K562 (cell line): ENCODE measurements at regions not wholly inside any gene's neighbourhood (a gene's known extent, or its start where the extent isn't known, plus 50 kb on each side); places are given as distances from the start of the nearest gene placed in this dataset.

Experiments
- ATAC-seq: fragments of 200-7000 bp; cut with Tn5 transposase; 3 replicates; pipeline ENCODE4 v1.9.1; 2020; ENCODE audit warnings: moderate library complexity
- BruUV-seq: library from RNA; stranded (reverse); fragments of 400-500 nt; replicated peaks from 2 replicates; lab custom pipeline; 2021; lab: Mats Ljungman, UMichigan
- CTCF ChIA-PET: fragments of 300-600 bp; formaldehyde crosslinking; extraction: SDS; loops from one replicate; lab custom pipeline; 2021; ENCODE audit warnings: low intra/inter-chr PET ratio; lab: Yijun Ruan, JAX
- POLR2A ChIA-PET: fragments of 300-600, 350-650 bp; sonication (Branson Sonifier 250); formaldehyde crosslinking; extraction: SDS; loops from one replicate; lab custom pipeline; 2021; ENCODE audit warnings: antibody characterized with exemption, inconsistent platforms; lab: Yijun Ruan, JAX
- DNase-seq, 4 experiments: peaks; one replicate each; pipeline versions ENCODE4 v3.0.0 to v3.0.0-alpha.2; 2011 to 2018; ENCODE audit warnings: low spot score in 3 of 4, mixed read lengths in 3 of 4; ENCODE audit errors: extremely low read depth in 1 of 4
- FAIRE-seq: peaks from 2 replicates; lab custom pipeline; 2011; peaks lifted over from hg19 to GRCh38; lab: Jason Lieb, UNC
- H2AFZ ChIP-seq: 2 replicates; pipeline ENCODE4 v1.6.0; 2011; ENCODE audit warnings: low read depth, low read length, control low read depth, inconsistent platforms
- H3K27ac ChIP-seq: fragments of 200-600 bp; 3 replicates; pipeline ENCODE4 v1.8.0; 2011; ENCODE audit warnings: low read depth, mild to moderate bottlenecking, control low read depth, inconsistent platforms, low read length, moderate library complexity, mixed read lengths; ENCODE audit errors: extremely low read depth
- H3K27me3 ChIP-seq, 2 experiments: fragments of 300-600 bp in 1 of 2; 2 replicates in 1 of 2; 3 replicates in 1 of 2; pipeline versions ENCODE4 v1.6.0 to v1.8.0; 2011; ENCODE audit warnings: inconsistent platforms in 2 of 2, low read length in 2 of 2, mild to moderate bottlenecking in 1 of 2, mixed read lengths in 1 of 2, moderate library complexity in 1 of 2; ENCODE audit not compliant: control insufficient read depth in 2 of 2, insufficient read depth in 2 of 2
- H3K36me3 ChIP-seq: fragments of 300-600 bp; 3 replicates; pipeline ENCODE4 v1.8.0; 2011; ENCODE audit warnings: mild to moderate bottlenecking, low read length, inconsistent platforms; ENCODE audit not compliant: control insufficient read depth, insufficient read depth
- H3K4me1 ChIP-seq, 2 experiments: fragments of 200-600 bp in 1 of 2; replicated peaks in 1 of 2; 2 replicates in 1 of 2; 3 replicates in 1 of 2; pipeline versions ENCODE4 v1.5.1 to v1.8.0; 2011; ENCODE audit warnings: inconsistent platforms in 2 of 2, low read length in 2 of 2, mild to moderate bottlenecking in 1 of 2, mixed read lengths in 1 of 2, moderate library complexity in 1 of 2; ENCODE audit not compliant: control insufficient read depth in 2 of 2, insufficient read depth in 2 of 2
- H3K4me2 ChIP-seq: 2 replicates; pipeline ENCODE4 v1.6.1; 2011; ENCODE audit warnings: low read length, control low read depth, inconsistent platforms, mixed read lengths; ENCODE audit not compliant: insufficient read depth
- H3K4me3 ChIP-seq: fragments of 200-600 bp; sonication (generic), shearing (Covaris generic); 2 replicates; pipeline ENCODE4 v1.5.1; 2016; ENCODE audit warnings: control low read depth, inconsistent platforms
- H3K79me2 ChIP-seq: fragments of 200-600 bp; 3 replicates; pipeline ENCODE4 v1.8.0; 2011; ENCODE audit warnings: low read length, inconsistent platforms; ENCODE audit not compliant: control insufficient read depth, insufficient read depth
- H3K9ac ChIP-seq, 2 experiments: 2 replicates each; pipeline versions ENCODE4 v1.6.0 to v1.6.1; 2011; ENCODE audit warnings: low read depth in 2 of 2, low read length in 2 of 2, control low read depth in 1 of 2, inconsistent platforms in 1 of 2, mild to moderate bottlenecking in 1 of 2, mixed read lengths in 1 of 2; ENCODE audit not compliant: insufficient read depth in 1 of 2
- H3K9me1 ChIP-seq: one replicate; pipeline ENCODE4 v1.6.0; 2011; ENCODE audit warnings: inconsistent platforms, mild to moderate bottlenecking, low read length, moderate library complexity; ENCODE audit not compliant: control insufficient read depth, insufficient read depth
- H3K9me3 ChIP-seq: replicated peaks from 2 replicates; pipeline ENCODE4 v1.5.1; 2011; ENCODE audit warnings: low read depth, low read length, inconsistent platforms; ENCODE audit not compliant: control insufficient read depth, insufficient read depth
- H4K20me1 ChIP-seq: replicated peaks from 2 replicates; pipeline ENCODE4 v1.6.1; 2011; ENCODE audit warnings: low read length, inconsistent platforms, mixed read lengths; ENCODE audit not compliant: control insufficient read depth, insufficient read depth
- BRCA1 ChIP-seq, 2 experiments: fragments of 450-650 bp in 1 of 2; sonication (generic) in 1 of 2; formaldehyde crosslinking in 1 of 2; IDR thresholded peaks; 2 replicates each; pipeline versions ENCODE4 v1.5.0 to v1.6.1; 2017 to 2020; ENCODE audit warnings: mild to moderate bottlenecking in 1 of 2, missing genetic modification reagents in 1 of 2
- E2F6 ChIP-seq, 2 experiments: IDR thresholded peaks; 2 replicates each; pipeline ENCODE4 v1.6.1; 2011; ENCODE audit warnings: borderline replicate concordance in 1 of 2, control low read depth in 1 of 2, low read depth in 1 of 2, low read length in 1 of 2, mild to moderate bottlenecking in 1 of 2, mixed read lengths in 1 of 2, moderate library complexity in 1 of 2; ENCODE audit not compliant: insufficient read depth in 1 of 2, insufficient read length in 1 of 2, poor library complexity in 1 of 2, severe bottlenecking in 1 of 2; ENCODE audit errors: extremely low read depth in 1 of 2
- HCFC1 ChIP-seq: IDR thresholded peaks from 2 replicates; pipeline ENCODE4 v1.6.1; 2012; ENCODE audit warnings: low read depth, low read length, improper control_type of control experiment
- ILK ChIP-seq: fragments of 450-650 bp; IDR thresholded peaks from 2 replicates; pipeline ENCODE4 v1.6.1; 2016; ENCODE audit warnings: missing genetic modification characterization, low read depth, mild to moderate bottlenecking, missing compliant biosample characterization, moderate library complexity, borderline replicate concordance
- NEUROD1 ChIP-seq: fragments of 150-350 bp; IDR thresholded peaks from 2 replicates; pipeline ENCODE4 v1.6.1; 2014; ENCODE audit warnings: borderline replicate concordance, low read length, low read depth; ENCODE audit not compliant: partially characterized antibody
- NFIX ChIP-seq: fragments of 250-450 bp; sonication (Bioruptor Pico); IDR thresholded peaks from 2 replicates; pipeline ENCODE4 v1.4.0; 2020; ENCODE audit warnings: low read depth, mild to moderate bottlenecking, moderate library complexity
- PHF21A ChIP-seq: fragments of 450-650 bp; IDR thresholded peaks from 2 replicates; pipeline ENCODE4 v1.6.1; 2017; ENCODE audit warnings: low read depth, borderline replicate concordance
- RBBP5 ChIP-seq: fragments of 200-600 bp; sonication (generic); IDR thresholded peaks from 2 replicates; pipeline ENCODE4 v1.6.1; 2012; ENCODE audit warnings: borderline replicate concordance, mild to moderate bottlenecking, low read length, control low read depth, inconsistent platforms; ENCODE audit not compliant: insufficient read depth, poor library complexity, severe bottlenecking
- RBM25 ChIP-seq: fragments of 200-400 bp; formaldehyde crosslinking; IDR thresholded peaks from 2 replicates; pipeline ENCODE4 v1.6.1; 2018; ENCODE audit warnings: low read length, low read depth, moderate library complexity; ENCODE audit not compliant: severe bottlenecking
- ZNF3 ChIP-seq: fragments of 250-450 bp; sonication (Bioruptor Pico); IDR thresholded peaks from 2 replicates; pipeline ENCODE4 v1.5.0; 2021; ENCODE audit warnings: mild to moderate bottlenecking, moderate library complexity
- ZNF347 ChIP-seq: fragments of 450-650 bp; formaldehyde crosslinking; IDR thresholded peaks from 2 replicates; pipeline ENCODE4 v1.4.0; 2020; ENCODE audit warnings: low read depth, mild to moderate bottlenecking, moderate library complexity
- ZNF699 ChIP-seq: fragments of 250-450 bp; sonication (Bioruptor Pico); IDR thresholded peaks from 2 replicates; pipeline ENCODE4 v1.8.0; 2021; ENCODE audit warnings: mild to moderate bottlenecking, moderate library complexity; ENCODE audit not compliant: insufficient replicate concordance
- WGBS: fragments of 100-300 bp; shearing (Covaris generic); methylation state at CpG from one replicate; pipeline ENCODE4 v1.1.6; 2016; ENCODE audit warnings: low coverage, mixed read lengths; ENCODE audit not compliant: insufficient coverage; ENCODE audit errors: missing lambda C conversion rate; 5-methylcytosine and 5-hydroxymethylcytosine counted together
- in situ Hi-C: fragments of 300-500 bp; cut with MboI; formaldehyde crosslinking; loops from 4 replicates; pipeline ENCODE4 v1.15.0; 2018; ENCODE audit warnings: inconsistent platforms, mixed read lengths
- intact Hi-C: fragments of 100-400 bp; cut with micrococcal nuclease; formaldehyde crosslinking; loops from 2 replicates; pipeline ENCODE4 v1.14.2; 2022

- ATAC-seq (no peak), DNase-seq (no peak), FAIRE-seq (no peak)
- Histone ChIP-seq H3K4me1 (no peaks in the 10 kb centered on the region), H3K36me3 (no peaks in the 10 kb centered on the region), H3K79me2 (no peaks in the 10 kb centered on the region), H3K9ac (no peak overlapping the region), H3K27me3 (no peaks in the 10 kb centered on the region), H3K4me2 (no peak overlapping the region), H4K20me1 (no peaks in the 10 kb centered on the region), H3K9me1 (no peaks in the 10 kb centered on the region), H3K4me3 (no peak overlapping the region), H2AFZ (no peak overlapping the region), H3K27ac (no peak overlapping the region), H3K9me3 (no peaks in the 10 kb centered on the region)
- in situ Hi-C loops: no loop called here
- intact Hi-C loops: no loop called here
- TF ChIP-seq PHF21A: no peak
- no peak for TF ChIP-seq BRCA1 (IDR thresholded peaks at IDR 0.05)
- TF ChIP-seq BRCA1 (CRISPR knock-in tag; IDR thresholded peaks at IDR 0.05): no peak
- TF ChIP-seq HCFC1: no peak
- no peak for TF ChIP-seq NFIX (CRISPR knock-in tag)
- no peak for TF ChIP-seq RBBP5
- no peak for TF ChIP-seq ZNF347
- TF ChIP-seq ZNF3 (CRISPR knock-in tag): no peak
- BruUV-seq: no TSS peak
- CTCF ChIA-PET: no interaction called here
- POLR2A ChIA-PET: no interaction called here
- WGBS: 3% methylated on average over 4 of the region's 4 CpGs
Observed at GRCh38 chrX:10945498-10945897, 165.6 kb upstream of the HCCS start.

- Histone ChIP-seq H3K4me3 (no peak overlapping the region), H3K9me1 (no peaks in the 10 kb centered on the region), H3K79me2 (no peaks in the 10 kb centered on the region)
- DNase-seq: no peak
- TF ChIP-seq ILK (tag): no peak
- no peak for TF ChIP-seq RBM25
- TF ChIP-seq ZNF699 (CRISPR knock-in tag): no peak
- no peak for TF ChIP-seq E2F6 (IDR thresholded peaks at IDR 0.05; ENCODE audit: borderline replicate concordance in 1 of 2, extremely low read depth in 1 of 2, insufficient read depth in 1 of 2, insufficient read length in 1 of 2, low read depth in 1 of 2, low read length in 1 of 2, poor library complexity in 1 of 2, severe bottlenecking in 1 of 2)
- TF ChIP-seq NEUROD1: no peak
- TF ChIP-seq, all 486 proteins: peak for 0
- H3K27ac ChIP-seq: no peak overlapping the region
- H3K9me3 ChIP-seq: no peaks in the 10 kb centered on the region
- no peak overlapping the region for H2AFZ ChIP-seq
- POLR2A ChIA-PET: no interaction called here
- no peak for ATAC-seq
- no peaks in the 10 kb centered on the region for H3K4me1 ChIP-seq
- in situ Hi-C loops: no loop called here
- no peaks in the 10 kb centered on the region for H4K20me1 ChIP-seq
- intact Hi-C loops: no loop called here
- no peak overlapping the region for H3K9ac ChIP-seq
- no peaks in the 10 kb centered on the region for H3K27me3 ChIP-seq
- no peak overlapping the region for H3K4me2 ChIP-seq
- H3K36me3 ChIP-seq: no peaks in the 10 kb centered on the region
- FAIRE-seq: no peak
- CTCF ChIA-PET: no interaction called here
- BruUV-seq: no TSS peak
Observed at GRCh38 chrX:10949541-10949940, 161.6 kb upstream of the HCCS start.
